Stomach (tissue), 8 donors: ENCODE measurements at regions not wholly inside any gene's neighbourhood (a gene's known extent, or its start where the extent isn't known, plus 50 kb on each side); places are given as distances from the start of the nearest gene placed in this dataset.
"Not testable (repeated sequence)": the region's sequence is repeated elsewhere in the genome, so short reads cannot be mapped to it uniquely, and the experiment has no call there.

Source experiments
- DNase-seq, 2 donors: peaks; one replicate each; pipeline versions ENCODE4 v3.0.0 to v3.0.0-alpha.2; 2013 to 2019
- H3K27ac ChIP-seq, 5 donors: fragments of 200-600 bp in 4 of 5; sonication (generic) in 4 of 5; one replicate each; pipeline ENCODE4 v1.5.1; 2013 to 2019; ENCODE audit warnings: mild to moderate bottlenecking in 1 of 5, moderate library complexity in 1 of 5
- H3K27me3 ChIP-seq, 3 donors: fragments of 200-600 bp; sonication (generic); one replicate each; pipeline ENCODE4 v1.5.1; 2017 to 2019; ENCODE audit warnings: mixed run types in 1 of 3
- H3K36me3 ChIP-seq, 4 donors: fragments of 200-600 bp; sonication (generic); 1 replicate in 3 of 4; 2 replicates in 1 of 4; pipeline ENCODE4 v1.5.1; 2016 to 2019
- H3K4me1 ChIP-seq, 4 donors: fragments of 200-600 bp; sonication (generic); one replicate each; pipeline ENCODE4 v1.5.1; 2016 to 2019
- H3K4me3 ChIP-seq, 4 donors: fragments of 200-600 bp; sonication (generic) in 3 of 4; one replicate each; pipeline ENCODE4 v1.5.1; 2016 to 2019; ENCODE audit warnings: mild to moderate bottlenecking in 1 of 4
- H3K9me3 ChIP-seq, 4 donors: fragments of 200-600 bp; sonication (generic); one replicate each; pipeline ENCODE4 v1.5.1; 2016 to 2019
- EP300 ChIP-seq: sonication (generic); formaldehyde crosslinking; IDR thresholded peaks from one replicate; pipeline ENCODE4 v1.6.1; 2017; ENCODE audit warnings: antibody characterized with exemption
- POLR2A ChIP-seq, 4 donors: fragments of 450-650 bp; IDR thresholded peaks; one replicate each; pipeline ENCODE4 v1.6.1; 2016; ENCODE audit warnings: antibody characterized with exemption in 4 of 4, control low read depth in 2 of 4, mild to moderate bottlenecking in 1 of 4, moderate library complexity in 1 of 4
- POLR2AphosphoS5 ChIP-seq, 3 donors: sonication (generic); formaldehyde crosslinking; IDR thresholded peaks; one replicate each; pipeline ENCODE4 v1.6.1; 2016; ENCODE audit warnings: antibody characterized with exemption in 3 of 3
- WGBS, 5 donors: extraction: QIAGEN DNeasy Blood & Tissue Kit in 3 of 5; methylation state at CpG; one replicate each; pipeline versions ENCODE4 v1.1.5 to v1.1.7; 2013 to 2018; 5-methylcytosine and 5-hydroxymethylcytosine counted together
- intact Hi-C: fragments of 100-400 bp; cut with DNase I; formaldehyde crosslinking; loops from one replicate; pipeline ENCODE4 v1.15.1; 2023; ENCODE audit warnings: low total_unique reads
- TF ChIP-seq, protein P1 (sequence below), 7 experiments: fragments of 450-650 bp in 4 of 7; fragments of 200-600 bp in 3 of 7; sonication (generic) in 3 of 7; IDR thresholded peaks; one replicate each; pipeline ENCODE4 v1.5.1; 2016 to 2019; ENCODE audit warnings: antibody characterized with exemption in 7 of 7, control low read depth in 2 of 7, mild to moderate bottlenecking in 1 of 7
- donor health status: healthy with polysubstance abuse.
- donor health status: Bipolar disorder and iron deficiency.
- donor health status: healthy.

GRCh38 chr2:67898595-67898994 lies 164.2 kb downstream of the C1D start:
- H3K9me3 ChIP-seq = peaks cover 0 to 8% (median 0%) of the 10 kb centered on the region in 4 donors
- H3K27ac ChIP-seq = no peak overlapping the region
- 57 to 78% (median 69%) methylated on average over 4 of the region's 4 CpGs for WGBS, 5 donors
- H3K4me3 ChIP-seq = no peak overlapping the region
- DNase-seq = no peak
- intact Hi-C loops = no loop called here
- H3K4me1 ChIP-seq = no peaks in the 10 kb centered on the region
- H3K36me3 ChIP-seq = no peaks in the 10 kb centered on the region
- no peaks in the 10 kb centered on the region for H3K27me3 ChIP-seq
- TF ChIP-seq POLR2AphosphoS5 (IDR thresholded peaks at IDR 0.05) (no peak), EP300 (no peak), POLR2A (IDR thresholded peaks at IDR 0.05) (no peak)

GRCh38 chr2:67899187-67899586 lies 163.6 kb downstream of the C1D start:
- Histone ChIP-seq H3K9me3 (peaks cover 0 to 8% (median 0%) of the 10 kb centered on the region in 4 donors), H3K27me3 (no peaks in the 10 kb centered on the region), H3K4me1 (no peaks in the 10 kb centered on the region), H3K27ac (no peak overlapping the region), H3K4me3 (no peak overlapping the region), H3K36me3 (no peaks in the 10 kb centered on the region)
- TF ChIP-seq EP300 = no peak
- TF ChIP-seq POLR2AphosphoS5 (IDR thresholded peaks at IDR 0.05) = no peak
- TF ChIP-seq POLR2A (IDR thresholded peaks at IDR 0.05) = no peak
- TF ChIP-seq, protein P1, sequence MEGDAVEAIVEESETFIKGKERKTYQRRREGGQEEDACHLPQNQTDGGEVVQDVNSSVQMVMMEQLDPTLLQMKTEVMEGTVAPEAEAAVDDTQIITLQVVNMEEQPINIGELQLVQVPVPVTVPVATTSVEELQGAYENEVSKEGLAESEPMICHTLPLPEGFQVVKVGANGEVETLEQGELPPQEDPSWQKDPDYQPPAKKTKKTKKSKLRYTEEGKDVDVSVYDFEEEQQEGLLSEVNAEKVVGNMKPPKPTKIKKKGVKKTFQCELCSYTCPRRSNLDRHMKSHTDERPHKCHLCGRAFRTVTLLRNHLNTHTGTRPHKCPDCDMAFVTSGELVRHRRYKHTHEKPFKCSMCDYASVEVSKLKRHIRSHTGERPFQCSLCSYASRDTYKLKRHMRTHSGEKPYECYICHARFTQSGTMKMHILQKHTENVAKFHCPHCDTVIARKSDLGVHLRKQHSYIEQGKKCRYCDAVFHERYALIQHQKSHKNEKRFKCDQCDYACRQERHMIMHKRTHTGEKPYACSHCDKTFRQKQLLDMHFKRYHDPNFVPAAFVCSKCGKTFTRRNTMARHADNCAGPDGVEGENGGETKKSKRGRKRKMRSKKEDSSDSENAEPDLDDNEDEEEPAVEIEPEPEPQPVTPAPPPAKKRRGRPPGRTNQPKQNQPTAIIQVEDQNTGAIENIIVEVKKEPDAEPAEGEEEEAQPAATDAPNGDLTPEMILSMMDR (IDR thresholded peaks at IDR 0.05) = no peak
- DNase-seq = no peak
- intact Hi-C loops = no loop called here
- WGBS, 5 donors = 23 to 45% (median 42%) methylated on average over 5 of the region's 5 CpGs

- no peaks in the 10 kb centered on the region for H3K4me1 ChIP-seq
- no peak for DNase-seq
- H3K27ac ChIP-seq = no peak overlapping the region
- no peak for TF ChIP-seq POLR2AphosphoS5 (IDR thresholded peaks at IDR 0.05)
- no peak for TF ChIP-seq EP300
- no peak for TF ChIP-seq POLR2A (IDR thresholded peaks at IDR 0.05)
- TF ChIP-seq, protein P1 (IDR thresholded peaks at IDR 0.05) = no peak
- peaks cover 0 to 8% (median 0%) of the 10 kb centered on the region in 4 donors for H3K9me3 ChIP-seq
- intact Hi-C loops = no loop called here
- H3K27me3 ChIP-seq = no peaks in the 10 kb centered on the region
- H3K36me3 ChIP-seq = no peaks in the 10 kb centered on the region
- no peak overlapping the region for H3K4me3 ChIP-seq
- 83 to 100% (median 91%) methylated on average over 1 of the region's 1 CpG for WGBS, 5 donors
Observed at GRCh38 chr2:67900826-67901225, 162.0 kb downstream of the C1D start.

DNA sequence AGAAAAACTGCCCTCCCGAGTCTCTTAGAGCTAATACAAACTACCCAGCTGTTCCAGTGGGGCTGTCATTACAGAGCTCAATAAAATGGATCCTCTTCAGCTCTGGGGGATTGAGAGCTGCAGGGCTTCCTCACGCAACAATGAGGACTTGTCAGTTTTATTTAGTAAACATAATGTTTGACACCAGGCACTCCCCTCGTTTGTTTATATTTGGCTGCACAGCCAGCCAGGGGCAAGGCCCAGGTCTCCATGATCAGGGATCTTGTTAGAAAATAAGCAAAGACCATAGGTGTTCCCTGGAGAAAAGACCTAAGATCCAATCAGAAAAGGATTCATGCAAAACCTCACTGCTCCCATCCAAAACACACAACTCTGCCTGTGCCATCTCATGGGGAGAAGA lies 158.2 kb downstream of the C1D start:
- Histone ChIP-seq H3K9me3 (peaks cover 0 to 8% (median 0%) of the 10 kb centered on the region in 4 donors), H3K36me3 (no peaks in the 10 kb centered on the region), H3K4me3 (no peak overlapping the region), H3K4me1 (no peaks in the 10 kb centered on the region), H3K27me3 (no peaks in the 10 kb centered on the region), H3K27ac (no peak overlapping the region)
- TF ChIP-seq POLR2A (IDR thresholded peaks at IDR 0.05) (no peak), EP300 (no peak), POLR2AphosphoS5 (IDR thresholded peaks at IDR 0.05) (no peak)
- TF ChIP-seq, protein P1 (IDR thresholded peaks at IDR 0.05) = no peak
- 67 to 72% (median 70%) methylated on average over 3 of the region's 3 CpGs for WGBS, 5 donors
- DNase-seq = no peak
- intact Hi-C loops = no loop called here

DNA sequence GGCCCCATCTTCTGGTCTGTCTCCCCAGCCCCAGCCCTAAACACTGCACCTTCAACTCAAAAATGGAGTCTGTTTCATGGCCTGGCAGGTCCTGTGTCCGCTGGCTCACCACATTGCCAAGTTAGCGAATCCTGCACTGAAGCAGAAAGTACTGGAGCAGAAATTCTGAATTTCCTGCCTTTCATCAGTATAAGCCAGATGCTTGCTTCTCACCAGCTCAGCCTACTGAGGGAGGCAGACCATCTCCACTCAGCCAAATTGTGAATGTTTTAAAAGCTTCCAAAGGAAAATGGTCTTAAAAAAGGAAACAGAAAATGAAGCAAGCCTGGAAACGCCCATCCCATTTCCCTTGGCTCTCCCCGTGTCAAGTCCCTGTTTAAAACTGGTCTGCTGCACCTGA lies 157.8 kb downstream of the C1D start:
- H3K9me3 ChIP-seq = peaks cover 0 to 8% (median 0%) of the 10 kb centered on the region in 4 donors
- no peaks in the 10 kb centered on the region for H3K4me1 ChIP-seq
- WGBS, 5 donors = 73 to 88% (median 81%) methylated on average over 4 of the region's 4 CpGs
- DNase-seq = no peak
- intact Hi-C loops = no loop called here
- H3K27ac ChIP-seq = no peak overlapping the region
- no peaks in the 10 kb centered on the region for H3K27me3 ChIP-seq
- H3K36me3 ChIP-seq = no peaks in the 10 kb centered on the region
- TF ChIP-seq EP300 (no peak), POLR2A (IDR thresholded peaks at IDR 0.05) (no peak), POLR2AphosphoS5 (IDR thresholded peaks at IDR 0.05) (no peak)
- TF ChIP-seq, protein P1 (IDR thresholded peaks at IDR 0.05) = no peak
- no peak overlapping the region for H3K4me3 ChIP-seq

- H3K27ac ChIP-seq, intact Hi-C loops, H3K36me3 ChIP-seq, H3K4me1 ChIP-seq, H3K9me3 ChIP-seq, H3K4me3 ChIP-seq, DNase-seq, H3K27me3 ChIP-seq: not testable (repeated sequence)
Observed at GRCh38 chr2:67906547-67906946, 156.3 kb downstream of the C1D start.
